GM12874 (cell line): ENCODE measurements at regions not wholly inside any gene's neighbourhood (a gene's known extent, or its start where the extent isn't known, plus 50 kb on each side); places are given as distances from the start of the nearest gene placed in this dataset.

Experiments
- CTCF ChIP-seq: IDR thresholded peaks from 2 replicates; pipeline ENCODE4 v1.5.1; 2011; ENCODE audit warnings: low read depth, mild to moderate bottlenecking, control low read depth, low read length, moderate library complexity; ENCODE audit not compliant: insufficient read depth

GRCh38 chr9:108060175-108060574 lies 570.6 kb upstream of the KLF4 start:
- no peak for TF ChIP-seq CTCF

- TF ChIP-seq CTCF, result no peak
Measured at GRCh38 chr9:108058135-108058814, 568.7 kb upstream of the KLF4 start.

GRCh38 chr9:108057421-108058134 lies 568.0 kb upstream of the KLF4 start:
- no peak for TF ChIP-seq CTCF

GRCh38 chr9:108056805-108057386 lies 567.3 kb upstream of the KLF4 start:
- TF ChIP-seq CTCF, result no peak

- no peak for TF ChIP-seq CTCF
Measured at GRCh38 chr9:108056084-108056804, 566.7 kb upstream of the KLF4 start.

GRCh38 chr9:108054131-108054630 lies 564.6 kb upstream of the KLF4 start:
- no peak for TF ChIP-seq CTCF

GRCh38 chr9:108053555-108054061 lies 564.0 kb upstream of the KLF4 start:
- TF ChIP-seq CTCF, result no peak
